GM19035 (cell line): ENCODE measurements at regions not wholly inside any gene's neighbourhood (a gene's known extent, or its start where the extent isn't known, plus 50 kb on each side); places are given as distances from the start of the nearest gene placed in this dataset.

Experiments used
- ATAC-seq: cut with Tn5 transposase; IDR thresholded peaks from one replicate; pipeline ENCODE4 v1.9.1; 2021; ENCODE audit not compliant: unreplicated experiment

GRCh38 chr2:8625399-8626300 is 56.2 kb upstream of the ID2 start:
- ATAC-seq = no peak

GRCh38 chr2:8626572-8626971 is 55.3 kb upstream of the ID2 start:
- no peak for ATAC-seq

GRCh38 chr2:8627019-8627691 is 54.7 kb upstream of the ID2 start:
- ATAC-seq = no peak

- ATAC-seq = no peak
Measured at GRCh38 chr2:8627692-8628085, 54.2 kb upstream of the ID2 start.

GRCh38 chr2:8628179-8628865 is 53.5 kb upstream of the ID2 start:
- no peak for ATAC-seq

- ATAC-seq = no peak
Measured at GRCh38 chr2:8628866-8629209, 53.0 kb upstream of the ID2 start.

GRCh38 chr2:8629402-8629801 is 52.5 kb upstream of the ID2 start:
- no peak for ATAC-seq

- no peak for ATAC-seq
Measured at GRCh38 chr2:8630676-8631464, 51.0 kb upstream of the ID2 start.

GRCh38 chr2:8631465-8632005 is 50.3 kb upstream of the ID2 start:
- ATAC-seq = no peak
